Keratinocyte (primary cell): ENCODE measurements at regions not wholly inside any gene's neighbourhood (a gene's known extent, or its start where the extent isn't known, plus 50 kb on each side); places are given as distances from the start of the nearest gene placed in this dataset.

ENCODE experiments used
- DNase-seq: peaks from one replicate; pipeline ENCODE4 v3.0.0-alpha.2; 2011; ENCODE audit warnings: low read depth, missing footprints, low spot score
- FAIRE-seq: peaks from 2 replicates; lab custom pipeline; 2011; peaks lifted over from hg19 to GRCh38; lab: Jason Lieb, UNC
- H2AFZ ChIP-seq: 2 replicates; pipeline ENCODE4 v1.6.0; 2012; ENCODE audit warnings: low read length, control low read depth, inconsistent platforms; ENCODE audit not compliant: control insufficient read depth
- H3K27ac ChIP-seq: 2 replicates; pipeline ENCODE4 v1.5.1; 2011; ENCODE audit warnings: low read length; ENCODE audit not compliant: control insufficient read depth, insufficient read depth
- H3K27me3 ChIP-seq: 3 replicates; pipeline ENCODE4 v1.6.0; 2011; ENCODE audit warnings: low read length; ENCODE audit not compliant: control insufficient read depth, insufficient read depth; ENCODE audit errors: extremely low read depth
- H3K36me3 ChIP-seq, 2 experiments: 2 replicates in 1 of 2; 3 replicates in 1 of 2; pipeline ENCODE4 v1.5.1; 2011; ENCODE audit warnings: low read length in 2 of 2, mild to moderate bottlenecking in 1 of 2; ENCODE audit not compliant: control insufficient read depth in 2 of 2, insufficient read depth in 2 of 2; ENCODE audit errors: extremely low read depth in 1 of 2
- H3K4me1 ChIP-seq: 3 replicates; pipeline ENCODE4 v1.5.1; 2011; ENCODE audit warnings: low read length; ENCODE audit not compliant: control insufficient read depth, insufficient read depth; ENCODE audit errors: extremely low read depth
- H3K4me2 ChIP-seq: 3 replicates; pipeline ENCODE4 v1.6.0; 2011; ENCODE audit warnings: low read depth, low read length; ENCODE audit not compliant: control insufficient read depth, insufficient read depth; ENCODE audit errors: extremely low read depth
- H3K4me3 ChIP-seq, 3 experiments: fragments of 200-600 bp in 1 of 3; sonication (generic) in 1 of 3; 2 replicates in 2 of 3; 3 replicates in 1 of 3; pipeline ENCODE4 v1.5.1; 2011 to 2016; ENCODE audit warnings: low read length in 3 of 3, mild to moderate bottlenecking in 3 of 3, control low read depth in 2 of 3, inconsistent platforms in 1 of 3, low read depth in 1 of 3, mixed read lengths in 1 of 3, mixed run types in 1 of 3, moderate library complexity in 1 of 3; ENCODE audit not compliant: control insufficient read depth in 2 of 3, insufficient read depth in 2 of 3; ENCODE audit errors: extremely low read depth in 1 of 3
- H3K79me2 ChIP-seq: 2 replicates; pipeline ENCODE4 v1.6.0; 2012; ENCODE audit warnings: low read length; ENCODE audit not compliant: control insufficient read depth, insufficient read depth
- H3K9ac ChIP-seq: 3 replicates; pipeline ENCODE4 v1.6.0; 2011; ENCODE audit warnings: low read length; ENCODE audit not compliant: control insufficient read depth, insufficient read depth; ENCODE audit errors: extremely low read depth
- H3K9me1 ChIP-seq: 3 replicates; pipeline ENCODE4 v1.6.0; 2011; ENCODE audit warnings: low read length; ENCODE audit not compliant: control insufficient read depth, insufficient read depth; ENCODE audit errors: extremely low read depth
- H3K9me3 ChIP-seq: 2 replicates; pipeline ENCODE4 v1.5.1; 2012; ENCODE audit warnings: low read depth, low read length; ENCODE audit not compliant: control insufficient read depth
- H4K20me1 ChIP-seq: 3 replicates; pipeline ENCODE4 v1.6.0; 2011; ENCODE audit warnings: low read length; ENCODE audit not compliant: control insufficient read depth, insufficient read depth; ENCODE audit errors: extremely low read depth
- EZH2 ChIP-seq: IDR thresholded peaks from one replicate; pipeline ENCODE4 v1.6.1; 2012; ENCODE audit warnings: inconsistent platforms, mild to moderate bottlenecking, low read length, moderate library complexity
- dilution Hi-C: fragments of 300-500 bp; cut with MboI; formaldehyde crosslinking; loops from one replicate; pipeline ENCODE4 v1.7.0; 2020; ENCODE audit warnings: low sequenced_read_pairs; ENCODE audit not compliant: extremely low pct_ligation_motif_present
- TF ChIP-seq, protein P1 (sequence below), 3 experiments: IDR thresholded peaks in 1 of 3; conservative IDR thresholded peaks in 1 of 3; optimal IDR thresholded peaks in 1 of 3; 2 replicates in 2 of 3; 3 replicates in 1 of 3; pipeline versions ENCODE3 to v1.5.1; 2011; ENCODE audit warnings: low read length in 3 of 3, mild to moderate bottlenecking in 3 of 3, moderate library complexity in 2 of 3, control low read depth in 1 of 3, inconsistent platforms in 1 of 3; ENCODE audit not compliant: insufficient read depth in 2 of 3; ENCODE audit errors: extremely low read depth in 1 of 3

DNA sequence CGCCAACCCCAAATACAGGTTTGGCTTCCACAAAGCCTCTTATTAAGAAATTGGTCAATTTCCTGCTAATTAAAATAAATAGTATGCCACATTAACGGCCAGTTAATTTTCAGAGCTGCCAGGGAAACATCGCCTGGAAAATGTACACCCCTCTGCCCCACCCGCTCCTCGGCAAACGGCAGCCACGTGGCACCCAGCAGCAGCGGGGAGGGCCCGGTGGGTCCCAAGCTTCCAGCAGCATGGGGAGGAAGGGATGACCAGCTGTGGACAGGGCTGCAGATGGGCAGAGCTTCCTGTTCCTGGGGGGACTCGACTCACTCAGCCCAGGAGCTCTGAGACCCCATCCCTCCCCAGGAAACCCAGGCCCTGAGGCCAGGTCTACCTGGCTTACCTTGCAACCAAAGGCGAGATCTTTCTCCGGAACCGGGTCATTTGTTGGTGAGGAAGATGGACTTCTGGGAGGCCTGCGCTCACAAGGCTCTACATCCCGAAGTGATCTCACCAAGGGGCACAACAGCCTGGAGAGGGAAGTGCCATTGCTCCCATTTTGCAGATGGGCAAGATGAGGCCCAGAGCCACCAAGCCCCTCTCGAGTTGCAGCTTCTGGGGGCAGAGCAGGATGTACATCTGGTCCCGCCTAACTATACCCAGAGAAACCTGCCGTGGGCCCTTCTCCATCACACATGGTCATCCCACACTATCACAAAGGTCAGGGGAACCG is 68.3 kb downstream of the IGLL1 start:
- Histone ChIP-seq H4K20me1 (no peaks in the 10 kb centered on the region), H3K9me1 (no peaks in the 10 kb centered on the region), H3K4me2 (no peak overlapping the region), H3K36me3 (no peaks in the 10 kb centered on the region), H2AFZ (no peak overlapping the region), H3K4me3 (no peak overlapping the region), H3K9me3 (no peaks in the 10 kb centered on the region), H3K79me2 (no peaks in the 10 kb centered on the region), H3K4me1 (no peaks in the 10 kb centered on the region), H3K27ac (no peak overlapping the region), H3K9ac (no peak overlapping the region), H3K27me3 (no peaks in the 10 kb centered on the region)
- no peak for DNase-seq
- TF ChIP-seq, protein P1, sequence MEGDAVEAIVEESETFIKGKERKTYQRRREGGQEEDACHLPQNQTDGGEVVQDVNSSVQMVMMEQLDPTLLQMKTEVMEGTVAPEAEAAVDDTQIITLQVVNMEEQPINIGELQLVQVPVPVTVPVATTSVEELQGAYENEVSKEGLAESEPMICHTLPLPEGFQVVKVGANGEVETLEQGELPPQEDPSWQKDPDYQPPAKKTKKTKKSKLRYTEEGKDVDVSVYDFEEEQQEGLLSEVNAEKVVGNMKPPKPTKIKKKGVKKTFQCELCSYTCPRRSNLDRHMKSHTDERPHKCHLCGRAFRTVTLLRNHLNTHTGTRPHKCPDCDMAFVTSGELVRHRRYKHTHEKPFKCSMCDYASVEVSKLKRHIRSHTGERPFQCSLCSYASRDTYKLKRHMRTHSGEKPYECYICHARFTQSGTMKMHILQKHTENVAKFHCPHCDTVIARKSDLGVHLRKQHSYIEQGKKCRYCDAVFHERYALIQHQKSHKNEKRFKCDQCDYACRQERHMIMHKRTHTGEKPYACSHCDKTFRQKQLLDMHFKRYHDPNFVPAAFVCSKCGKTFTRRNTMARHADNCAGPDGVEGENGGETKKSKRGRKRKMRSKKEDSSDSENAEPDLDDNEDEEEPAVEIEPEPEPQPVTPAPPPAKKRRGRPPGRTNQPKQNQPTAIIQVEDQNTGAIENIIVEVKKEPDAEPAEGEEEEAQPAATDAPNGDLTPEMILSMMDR (optimal IDR thresholded peaks at IDR 0.05 in 1 of 3, IDR thresholded peaks at IDR 0.05 in 1 of 3, conservative IDR thresholded peaks at IDR 0.05 in 1 of 3; ENCODE audit: extremely low read depth in 1 of 3, insufficient read depth in 2 of 3, low read length in 3 of 3), result no peak
- TF ChIP-seq EZH2, result no peak
- FAIRE-seq, result no peak
- dilution Hi-C loops, result no loop called here

DNA sequence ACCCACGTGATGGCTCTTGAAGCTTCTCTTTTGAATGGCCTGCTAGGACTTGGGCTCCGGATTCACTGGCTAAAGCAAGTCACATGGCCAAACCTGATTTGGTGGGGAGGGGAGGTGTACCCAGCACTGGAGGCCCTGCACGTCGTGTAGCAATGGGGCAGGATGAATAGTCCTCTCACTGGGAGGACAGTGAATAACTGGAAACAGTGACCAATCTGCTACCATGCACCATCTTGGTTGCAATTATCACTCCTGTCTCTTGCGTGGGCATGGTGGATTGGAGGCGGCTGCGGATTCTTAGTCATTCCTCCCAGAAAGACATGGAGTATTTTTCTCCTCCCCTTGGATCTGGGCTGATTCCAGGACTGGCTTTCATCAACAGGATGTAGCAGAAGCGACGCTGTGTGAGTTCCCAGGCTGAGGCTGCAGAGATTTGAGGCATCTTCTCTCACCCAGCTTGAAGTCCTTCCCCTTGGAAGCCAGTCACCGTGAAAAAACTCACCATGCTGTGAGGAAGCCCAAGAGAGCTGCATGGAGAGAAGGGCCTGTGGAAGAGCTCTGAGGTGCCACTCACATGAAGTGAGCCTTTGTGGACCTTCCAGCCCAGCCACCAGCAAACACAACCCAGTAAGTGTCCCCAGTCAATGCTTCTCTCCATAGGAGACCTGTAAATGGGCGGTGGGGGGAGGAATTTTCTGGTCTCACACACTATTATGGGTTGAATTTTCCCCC is 70.4 kb downstream of the IGLL1 start:
- no peaks in the 10 kb centered on the region for H4K20me1 ChIP-seq

More for the DNA sequence above, 70.4 kb downstream of the IGLL1 start:
- H3K9ac ChIP-seq, result no peak overlapping the region
- no peaks in the 10 kb centered on the region for H3K36me3 ChIP-seq
- no peak overlapping the region for H3K4me2 ChIP-seq
- H3K9me3 ChIP-seq, result no peaks in the 10 kb centered on the region
- no peaks in the 10 kb centered on the region for H3K4me1 ChIP-seq
- H2AFZ ChIP-seq, result peak overlapping the region; percentile 12
- DNase-seq (no peak), FAIRE-seq (peak; percentile 32)
- no peaks in the 10 kb centered on the region for H3K9me1 ChIP-seq
- H3K27ac ChIP-seq, result no peak overlapping the region
- H3K27me3 ChIP-seq, result no peaks in the 10 kb centered on the region
- H3K79me2 ChIP-seq, result no peaks in the 10 kb centered on the region
- dilution Hi-C loops, result no loop called here
- TF ChIP-seq EZH2, result no peak
- TF ChIP-seq, protein P1 (optimal IDR thresholded peaks at IDR 0.05 in 1 of 3, IDR thresholded peaks at IDR 0.05 in 1 of 3, conservative IDR thresholded peaks at IDR 0.05 in 1 of 3; ENCODE audit: extremely low read depth in 1 of 3, insufficient read depth in 2 of 3, low read length in 3 of 3), result no peak
- no peak overlapping the region for H3K4me3 ChIP-seq
